ENCODE measurements at regions not wholly inside any gene's neighbourhood (a gene's known extent, or its start where the extent isn't known, plus 50 kb on each side); places are given as distances from the start of the nearest gene placed in this dataset.

GRCh38 chr5:174300118-174300940 lies 254.8 kb downstream of the NSG2 start:
- FAIRE-seq = peak; percentile 41
- peak overlapping the region; percentile 75 for H3K4me2 ChIP-seq (ENCODE audit: control insufficient read depth, insufficient read depth)
- POLR2A ChIA-PET = no interaction called here
- H2AFZ ChIP-seq (ENCODE audit: control insufficient read depth, low read depth, low read length) = peak overlapping the region; percentile 68
- H3K9me3 ChIP-seq (replicated peaks; ENCODE audit: control insufficient read depth, insufficient read depth, low read length) = no peaks in the 10 kb centered on the region
- H3K27ac ChIP-seq (ENCODE audit: control insufficient read depth, insufficient read depth) = peak overlapping the region; percentile 43
- no peaks in the 10 kb centered on the region for H3K36me3 ChIP-seq (ENCODE audit: control insufficient read depth in 2 of 2, insufficient read depth in 2 of 2, low read length in 1 of 2)
- WGBS (ENCODE audit: insufficient coverage, insufficient replicate concordance, low lambda C conversion rate, missing lambda C conversion rate) = 15% methylated on average over 8 of the region's 8 CpGs
- no peak overlapping the region; the same call in 1 of the 2 replicates for H3K9ac ChIP-seq (ENCODE audit: control insufficient read depth, insufficient read depth, low read length)
- SMC1A ChIA-PET (ENCODE audit: uncharacterized antibody, unreplicated experiment) = interaction anchor here (0.6 to 1.8 kb wide), 7 partner anchors 13 to 496 kb away, joined by 3 to 8 read pairs (median 3); no protein-coding TSS in a partner anchor
- peak; percentile 88 for ATAC-seq
- H3K4me3 ChIP-seq = no peak overlapping the region
- H3K4me1 ChIP-seq (ENCODE audit: control insufficient read depth, insufficient read depth, low read length) = peaks cover 25% of the 10 kb centered on the region
- CTCF ChIA-PET = interaction anchor here (0.7 to 3.2 kb wide), 3 partner anchors 10 to 159 kb away, joined by 3 to 15 read pairs (median 3); no protein-coding TSS in a partner anchor
- no peaks in the 10 kb centered on the region for H4K20me1 ChIP-seq (ENCODE audit: control insufficient read depth, insufficient read depth)
- peak; percentile 45 for DNase-seq (ENCODE audit: low read depth, low spot score)
- H3K79me2 ChIP-seq (ENCODE audit: control insufficient read depth, insufficient read depth, low read length) = no peaks in the 10 kb centered on the region
- no TSS peak for BruUV-seq (replicated peaks)
- RAD21 ChIA-PET (ENCODE audit: unreplicated experiment) = interaction anchor here (1.0 to 1.9 kb wide), 3 partner anchors 10 to 255 kb away, joined by 3 to 8 read pairs (median 7); partner anchors contain the start of gene NSG2
- intact Hi-C loops (cut with micrococcal nuclease; ENCODE audit: unreplicated experiment) (no loop called here), in situ Hi-C loops (cut with MboI) (no loop called here)
- no peaks in the 10 kb centered on the region for H3K27me3 ChIP-seq (replicated peaks in 1 of 2; ENCODE audit: control insufficient read depth in 2 of 2, insufficient read depth in 2 of 2, low read length in 1 of 2)
- TF ChIP-seq BCL11A (IDR thresholded peaks at IDR 0.05; ENCODE audit: low read depth, low read length) (0 out of 2 replicates have a peak, but pooled peaks have one; percentile 44), IKZF2 (IDR thresholded peaks at IDR 0.05) (peak in 1 of 2 experiments; percentile 49; a peak in 2 of 4 replicates), STAT3 (IDR thresholded peaks at IDR 0.05; ENCODE audit: low read depth, low read length) (no peak), MTA2 (IDR thresholded peaks at IDR 0.05; ENCODE audit: low read depth) (peak; percentile 72), IRF4 (IDR thresholded peaks at IDR 0.05; ENCODE audit: low read depth, low read length) (0 out of 2 replicates have a peak, but pooled peaks have one; percentile 15), PKNOX1 (IDR thresholded peaks at IDR 0.05) (peak; percentile 26; the same call in 1 of the 2 replicates), NR2F1 (conservative IDR thresholded peaks at IDR 0.05) (0 out of 2 replicates have a peak, but pooled peaks have one; percentile 42), CBX5 (IDR thresholded peaks at IDR 0.05; ENCODE audit: low read depth) (no peak), RUNX3 (IDR thresholded peaks at IDR 0.05; ENCODE audit: low read length) (peak; percentile 20; the same call in 1 of the 2 replicates), PAX5 (IDR thresholded peaks at IDR 0.05; ENCODE audit: borderline replicate concordance, low read depth, low read length) (peak; percentile 16; the same call in 1 of the 2 replicates), RAD51 (IDR thresholded peaks at IDR 0.05) (peak; percentile 77), TCF3 (IDR thresholded peaks at IDR 0.05; ENCODE audit: borderline replicate concordance, insufficient read depth, low read depth, low read length) (no peak), BHLHE40 (IDR thresholded peaks at IDR 0.05; ENCODE audit: borderline replicate concordance in 1 of 2, low read depth in 2 of 2, low read length in 1 of 2) (peak; percentile 59 to 86; a peak in 2 of 4 replicates), RELB (IDR thresholded peaks at IDR 0.05; ENCODE audit: low read depth) (peak; percentile 92), MTA3 (IDR thresholded peaks at IDR 0.05; ENCODE audit: borderline replicate concordance, low read length) (no peak), IKZF1 (conservative IDR thresholded peaks at IDR 0.05) (peak; percentile 60), EP300 (IDR thresholded peaks at IDR 0.05; ENCODE audit: borderline replicate concordance in 1 of 2, control insufficient read depth in 1 of 2, low read depth in 2 of 2, low read length in 2 of 2) (peak in 1 of 2 experiments; percentile 67; a peak in 2 of 4 replicates), SKIL (IDR thresholded peaks at IDR 0.05; ENCODE audit: low read depth, poor library complexity, severe bottlenecking) (peak; percentile 74), ATF7 (IDR thresholded peaks at IDR 0.05; ENCODE audit: low read depth) (peak; percentile 52)

Measured in GM12878 (cell line).